Neural progenitor cell (in vitro differentiated cells): ENCODE measurements at regions not wholly inside any gene's neighbourhood (a gene's known extent, or its start where the extent isn't known, plus 50 kb on each side); places are given as distances from the start of the nearest gene placed in this dataset.

Experiments used
- CTCF ChIP-seq: fragments of 200-600 bp; sonication (generic); IDR thresholded peaks from 2 replicates; pipeline ENCODE4 v1.5.1; 2017; ENCODE audit warnings: antibody characterized with exemption, mild to moderate bottlenecking
- EZH2 ChIP-seq: fragments of 200-600 bp; sonication (generic); IDR thresholded peaks from 2 replicates; pipeline ENCODE4 v1.6.1; 2017; ENCODE audit warnings: antibody characterized with exemption, mild to moderate bottlenecking, moderate library complexity

- TF ChIP-seq CTCF (no peak), EZH2 (no peak)
Measured at GRCh38 chr6:91982559-91982958, 1395.7 kb upstream of the MAP3K7 start.
